ENCODE measurements at regions not wholly inside any gene's neighbourhood (a gene's known extent, or its start where the extent isn't known, plus 50 kb on each side); places are given as distances from the start of the nearest gene placed in this dataset.

GRCh38 chr5:118700510-118700909, 287.8 kb downstream of the DTWD2 start:
- Histone ChIP-seq H3K9me3 (ENCODE audit: control insufficient read depth in 2 of 2, insufficient read depth in 1 of 2, low read length in 1 of 2) (peaks cover 3 to 7% of the 10 kb centered on the region in 2 donors), H3K4me3 (ENCODE audit: low read length in 2 of 2) (no peak overlapping the region), H3K27ac (ENCODE audit: low read depth in 1 of 2, low read length in 1 of 2) (no peak overlapping the region), H3K36me3 (ENCODE audit: control insufficient read depth in 2 of 2, insufficient read depth in 2 of 2, low read length in 1 of 2) (no peaks in the 10 kb centered on the region), H3K27me3 (ENCODE audit: control insufficient read depth in 2 of 2, insufficient read depth in 1 of 2, low read length in 1 of 2) (no peaks in the 10 kb centered on the region), H3K4me1 (ENCODE audit: control insufficient read depth in 2 of 2, insufficient read depth in 2 of 2, low read length in 2 of 2) (no peaks in the 10 kb centered on the region)
- WGBS: 41% methylated on average over 2 of the region's 2 CpGs
- DNase-seq (ENCODE audit: low read depth in 6 of 9, low spot score in 9 of 9): no peak

DNA sequence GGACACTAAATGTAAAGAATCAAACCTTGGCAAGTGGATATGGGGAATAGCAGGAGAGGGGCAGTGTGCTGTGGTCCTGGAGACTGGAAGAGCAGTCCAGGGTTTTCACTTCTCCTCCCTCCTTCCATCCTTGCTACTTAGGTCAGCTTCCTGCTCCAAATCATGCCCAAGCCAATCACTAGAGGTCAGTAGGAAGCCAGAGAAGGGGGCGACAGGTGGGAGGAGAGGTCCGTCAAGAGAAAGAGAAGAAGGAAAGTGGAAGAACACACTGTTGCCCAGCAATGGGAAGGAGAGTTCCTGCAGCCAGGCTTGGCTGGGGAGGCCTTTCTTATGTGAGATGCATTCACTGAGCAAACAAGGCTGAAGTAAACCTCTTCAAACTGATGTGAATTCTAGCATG, 289.6 kb downstream of the DTWD2 start:
- H3K9me3 ChIP-seq (ENCODE audit: control insufficient read depth in 2 of 2, insufficient read depth in 1 of 2, low read length in 1 of 2): peaks cover 3 to 7% of the 10 kb centered on the region in 2 donors
- WGBS: 51% methylated on average over 2 of the region's 2 CpGs
- no peak for DNase-seq (ENCODE audit: low read depth in 6 of 9, low spot score in 9 of 9)
- no peaks in the 10 kb centered on the region for H3K4me1 ChIP-seq (ENCODE audit: control insufficient read depth in 2 of 2, insufficient read depth in 2 of 2, low read length in 2 of 2)
- H3K27ac ChIP-seq (ENCODE audit: low read depth in 1 of 2, low read length in 1 of 2): no peak overlapping the region
- no peak overlapping the region for H3K4me3 ChIP-seq (ENCODE audit: low read length in 2 of 2)
- no peaks in the 10 kb centered on the region for H3K27me3 ChIP-seq (ENCODE audit: control insufficient read depth in 2 of 2, insufficient read depth in 1 of 2, low read length in 1 of 2)
- no peaks in the 10 kb centered on the region for H3K36me3 ChIP-seq (ENCODE audit: control insufficient read depth in 2 of 2, insufficient read depth in 2 of 2, low read length in 1 of 2)

DNA sequence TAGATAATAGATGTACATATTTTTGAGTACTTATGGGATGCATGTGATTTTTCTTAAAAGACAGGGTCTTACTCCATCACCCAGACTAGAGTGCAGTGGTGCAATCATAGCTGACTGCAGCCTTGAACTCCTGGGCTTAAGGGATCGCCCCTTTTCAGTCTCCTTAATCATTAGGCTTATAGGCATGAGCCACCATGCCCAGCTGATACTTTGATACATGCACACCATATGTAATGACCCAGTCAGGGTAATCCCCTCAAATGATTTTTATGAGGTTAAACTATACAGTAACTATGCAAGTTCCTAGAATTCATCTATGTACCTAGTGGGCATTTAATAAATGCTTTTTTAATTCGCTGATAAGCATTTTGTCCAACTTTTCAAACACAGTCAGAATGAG, 292.3 kb downstream of the DTWD2 start:
- Histone ChIP-seq H3K36me3 (ENCODE audit: control insufficient read depth in 2 of 2, insufficient read depth in 2 of 2, low read length in 1 of 2) (no peaks in the 10 kb centered on the region), H3K27ac (ENCODE audit: low read depth in 1 of 2, low read length in 1 of 2) (no peak overlapping the region), H3K9me3 (ENCODE audit: control insufficient read depth in 2 of 2, insufficient read depth in 1 of 2, low read length in 1 of 2) (no peaks in the 10 kb centered on the region), H3K4me1 (ENCODE audit: control insufficient read depth in 2 of 2, insufficient read depth in 2 of 2, low read length in 2 of 2) (no peaks in the 10 kb centered on the region), H3K27me3 (ENCODE audit: control insufficient read depth in 2 of 2, insufficient read depth in 1 of 2, low read length in 1 of 2) (no peaks in the 10 kb centered on the region), H3K4me3 (ENCODE audit: low read length in 2 of 2) (no peak overlapping the region)
- WGBS: 89% methylated on average over 2 of the region's 2 CpGs
- DNase-seq (ENCODE audit: low read depth in 6 of 9, low spot score in 9 of 9): no peak

GRCh38 chr5:118692811-118693342, 295.5 kb downstream of the DTWD2 start:
- H3K4me3 ChIP-seq (ENCODE audit: low read length in 2 of 2): no peak overlapping the region
- H3K36me3 ChIP-seq (ENCODE audit: control insufficient read depth in 2 of 2, insufficient read depth in 2 of 2, low read length in 1 of 2): no peaks in the 10 kb centered on the region
- no peaks in the 10 kb centered on the region for H3K27me3 ChIP-seq (ENCODE audit: control insufficient read depth in 2 of 2, insufficient read depth in 1 of 2, low read length in 1 of 2)
- H3K27ac ChIP-seq (ENCODE audit: low read depth in 1 of 2, low read length in 1 of 2): no peak overlapping the region
- H3K9me3 ChIP-seq (ENCODE audit: control insufficient read depth in 2 of 2, insufficient read depth in 1 of 2, low read length in 1 of 2): no peaks in the 10 kb centered on the region
- WGBS: 83% methylated on average over 4 of the region's 4 CpGs
- no peaks in the 10 kb centered on the region for H3K4me1 ChIP-seq (ENCODE audit: control insufficient read depth in 2 of 2, insufficient read depth in 2 of 2, low read length in 2 of 2)
- peak in 3 of 9 donors; percentile 0 to 30 (median 5) for DNase-seq (ENCODE audit: low read depth in 6 of 9, low spot score in 9 of 9)

- no peaks in the 10 kb centered on the region for H3K9me3 ChIP-seq (ENCODE audit: control insufficient read depth in 2 of 2, insufficient read depth in 1 of 2, low read length in 1 of 2)
- no peak overlapping the region for H3K4me3 ChIP-seq (ENCODE audit: low read length in 2 of 2)
- H3K27me3 ChIP-seq (ENCODE audit: control insufficient read depth in 2 of 2, insufficient read depth in 1 of 2, low read length in 1 of 2): no peaks in the 10 kb centered on the region
- H3K27ac ChIP-seq (ENCODE audit: low read depth in 1 of 2, low read length in 1 of 2): no peak overlapping the region
- WGBS: 78% methylated on average over 5 of the region's 5 CpGs
- H3K36me3 ChIP-seq (ENCODE audit: control insufficient read depth in 2 of 2, insufficient read depth in 2 of 2, low read length in 1 of 2): no peaks in the 10 kb centered on the region
- DNase-seq (ENCODE audit: low read depth in 6 of 9, low spot score in 9 of 9): no peak
- H3K4me1 ChIP-seq (ENCODE audit: control insufficient read depth in 2 of 2, insufficient read depth in 2 of 2, low read length in 2 of 2): no peaks in the 10 kb centered on the region
These were observed 300.4 kb downstream of the DTWD2 start for GRCh38 chr5:118687661-118688621.

- Histone ChIP-seq H3K27me3 (ENCODE audit: control insufficient read depth in 2 of 2, insufficient read depth in 1 of 2, low read length in 1 of 2) (no peaks in the 10 kb centered on the region), H3K9me3 (ENCODE audit: control insufficient read depth in 2 of 2, insufficient read depth in 1 of 2, low read length in 1 of 2) (no peaks in the 10 kb centered on the region), H3K27ac (ENCODE audit: low read depth in 1 of 2, low read length in 1 of 2) (no peak overlapping the region), H3K4me1 (ENCODE audit: control insufficient read depth in 2 of 2, insufficient read depth in 2 of 2, low read length in 2 of 2) (no peaks in the 10 kb centered on the region), H3K4me3 (ENCODE audit: low read length in 2 of 2) (no peak overlapping the region), H3K36me3 (ENCODE audit: control insufficient read depth in 2 of 2, insufficient read depth in 2 of 2, low read length in 1 of 2) (no peaks in the 10 kb centered on the region)
- WGBS: 96% methylated on average over 1 of the region's 1 CpG
- DNase-seq (ENCODE audit: low read depth in 6 of 9, low spot score in 9 of 9): no peak
These were observed 301.2 kb downstream of the DTWD2 start for GRCh38 chr5:118687100-118687499.

DNA sequence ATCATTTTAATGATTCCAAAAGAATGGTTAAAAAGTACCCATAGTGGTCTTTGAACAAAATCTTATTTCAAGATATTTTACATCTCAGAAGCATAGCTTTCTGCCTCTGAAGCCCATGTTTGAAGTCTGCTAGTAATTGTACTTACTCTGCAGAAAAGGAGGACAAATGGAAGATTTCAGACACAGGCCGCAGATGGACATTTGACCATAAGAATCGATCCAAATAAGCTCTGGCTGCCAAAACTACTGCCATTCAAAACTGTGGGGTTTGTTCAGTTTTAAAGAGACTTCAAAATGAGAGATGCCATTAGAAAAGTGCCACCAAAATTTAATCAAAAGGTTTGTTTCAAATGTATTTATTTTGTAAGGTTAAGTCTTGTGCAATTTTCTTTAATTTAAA, 306.7 kb downstream of the DTWD2 start:
- H3K4me1 ChIP-seq (ENCODE audit: control insufficient read depth in 2 of 2, insufficient read depth in 2 of 2, low read length in 2 of 2): no peaks in the 10 kb centered on the region
- WGBS: 91% methylated on average over 2 of the region's 2 CpGs
- DNase-seq (ENCODE audit: low read depth in 6 of 9, low spot score in 9 of 9): no peak

DNA sequence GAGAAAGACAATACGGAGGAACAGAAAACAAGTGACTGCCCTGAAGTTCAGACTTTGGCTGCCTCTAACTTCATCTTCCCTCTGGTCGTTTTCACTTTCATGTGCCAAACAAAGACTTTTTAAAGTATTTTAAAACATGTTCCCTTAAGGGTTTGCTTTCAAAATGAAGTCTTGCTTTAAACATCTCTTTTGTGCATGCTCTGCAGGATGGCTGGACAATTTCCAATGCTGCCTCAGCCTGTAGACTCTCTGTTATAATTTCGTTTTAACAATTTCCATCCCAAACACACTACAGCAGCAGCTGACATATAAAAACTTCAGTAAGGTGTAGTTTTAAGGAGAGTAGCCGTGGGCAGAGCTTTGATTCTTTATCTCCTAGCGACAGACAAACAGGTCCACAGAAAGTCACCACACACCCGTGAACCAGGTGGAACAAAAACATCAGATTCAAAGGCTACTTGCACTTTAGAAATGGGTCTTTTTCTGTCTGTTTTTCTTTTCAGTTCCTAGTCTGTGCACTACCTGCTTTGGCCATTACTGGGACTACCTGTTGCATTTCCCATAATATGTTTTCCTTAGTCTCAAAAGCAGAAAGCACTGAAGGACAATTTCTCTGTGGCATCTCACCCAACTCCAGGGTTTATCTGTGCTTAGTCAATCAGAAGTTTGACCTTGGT, 308.9 kb downstream of the DTWD2 start:
- Histone ChIP-seq H3K27me3 (ENCODE audit: control insufficient read depth in 2 of 2, insufficient read depth in 1 of 2, low read length in 1 of 2) (no peaks in the 10 kb centered on the region), H3K27ac (ENCODE audit: low read depth in 1 of 2, low read length in 1 of 2) (no peak overlapping the region), H3K4me1 (ENCODE audit: control insufficient read depth in 2 of 2, insufficient read depth in 2 of 2, low read length in 2 of 2) (no peaks in the 10 kb centered on the region), H3K9me3 (ENCODE audit: control insufficient read depth in 2 of 2, insufficient read depth in 1 of 2, low read length in 1 of 2) (no peaks in the 10 kb centered on the region), H3K36me3 (ENCODE audit: control insufficient read depth in 2 of 2, insufficient read depth in 2 of 2, low read length in 1 of 2) (no peaks in the 10 kb centered on the region), H3K4me3 (ENCODE audit: low read length in 2 of 2) (no peak overlapping the region)
- DNase-seq (ENCODE audit: low read depth in 6 of 9, low spot score in 9 of 9): no peak
- WGBS: 83% methylated on average over 6 of the region's 6 CpGs

More for the DNA sequence above, 306.7 kb downstream of the DTWD2 start:
- H3K4me3 ChIP-seq (ENCODE audit: low read length in 2 of 2): no peak overlapping the region
- no peaks in the 10 kb centered on the region for H3K27me3 ChIP-seq (ENCODE audit: control insufficient read depth in 2 of 2, insufficient read depth in 1 of 2, low read length in 1 of 2)
- no peaks in the 10 kb centered on the region for H3K9me3 ChIP-seq (ENCODE audit: control insufficient read depth in 2 of 2, insufficient read depth in 1 of 2, low read length in 1 of 2)
- no peak overlapping the region for H3K27ac ChIP-seq (ENCODE audit: low read depth in 1 of 2, low read length in 1 of 2)
- H3K36me3 ChIP-seq (ENCODE audit: control insufficient read depth in 2 of 2, insufficient read depth in 2 of 2, low read length in 1 of 2): no peaks in the 10 kb centered on the region

DNA sequence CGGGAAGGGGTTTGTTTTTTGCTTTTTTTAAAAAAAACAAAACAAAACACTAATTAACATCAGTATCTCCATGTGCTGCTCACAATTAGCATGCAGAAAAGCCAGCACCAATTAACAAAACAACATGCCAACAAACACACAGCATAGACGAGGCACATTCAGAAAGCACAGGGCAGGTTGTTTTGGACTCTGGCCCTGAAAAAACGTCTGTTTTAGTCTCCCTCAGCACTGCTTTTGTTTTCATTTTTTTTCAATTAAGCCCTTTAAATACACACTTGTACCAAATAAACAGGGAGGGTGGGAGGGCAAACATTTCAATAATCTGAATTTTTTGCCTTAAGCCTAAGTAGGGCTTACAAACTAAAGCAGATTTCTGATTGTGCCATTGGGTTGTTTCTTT, 309.6 kb downstream of the DTWD2 start:
- Histone ChIP-seq H3K27ac (ENCODE audit: low read depth in 1 of 2, low read length in 1 of 2) (no peak overlapping the region), H3K9me3 (ENCODE audit: control insufficient read depth in 2 of 2, insufficient read depth in 1 of 2, low read length in 1 of 2) (no peaks in the 10 kb centered on the region), H3K36me3 (ENCODE audit: control insufficient read depth in 2 of 2, insufficient read depth in 2 of 2, low read length in 1 of 2) (no peaks in the 10 kb centered on the region), H3K4me3 (ENCODE audit: low read length in 2 of 2) (no peak overlapping the region), H3K27me3 (ENCODE audit: control insufficient read depth in 2 of 2, insufficient read depth in 1 of 2, low read length in 1 of 2) (no peaks in the 10 kb centered on the region), H3K4me1 (ENCODE audit: control insufficient read depth in 2 of 2, insufficient read depth in 2 of 2, low read length in 2 of 2) (no peaks in the 10 kb centered on the region)
- no peak for DNase-seq (ENCODE audit: low read depth in 6 of 9, low spot score in 9 of 9)
- WGBS: 64% methylated on average over 3 of the region's 3 CpGs

Data from thymus (tissue), 11 donors.